ENCODE measurements at regions not wholly inside any gene's neighbourhood (a gene's known extent, or its start where the extent isn't known, plus 50 kb on each side); places are given as distances from the start of the nearest gene placed in this dataset.

GRCh38 chr3:70779296-70779695 is 466.9 kb upstream of the MDFIC2 start:
- TF ChIP-seq CTCF (conservative IDR thresholded peaks at IDR 0.05 in 1 of 2, IDR thresholded peaks at IDR 0.05 in 1 of 2; ENCODE audit: extremely low read depth in 1 of 2, insufficient read depth in 1 of 2, low read depth in 1 of 2, low read length in 2 of 2) = no peak
- TF ChIP-seq EZH2 (IDR thresholded peaks at IDR 0.05; ENCODE audit: borderline replicate concordance, low read length) = no peak

All from mammary epithelial cell (primary cell).